ENCODE measurements at regions not wholly inside any gene's neighbourhood (a gene's known extent, or its start where the extent isn't known, plus 50 kb on each side); places are given as distances from the start of the nearest gene placed in this dataset.
"Not testable (repeated sequence)": the region's sequence is repeated elsewhere in the genome, so short reads cannot be mapped to it uniquely, and the experiment has no call there.

- no peak for DNase-seq
Observed at GRCh38 chr10:78212060-78212785, 178.6 kb downstream of the RPS24 start.

GRCh38 chr10:78212786-78213175, 179.1 kb downstream of the RPS24 start:
- DNase-seq, result no peak

GRCh38 chr10:78214955-78215354, 181.3 kb downstream of the RPS24 start:
- no peak for DNase-seq

- DNase-seq, result no peak
Observed at GRCh38 chr10:78215645-78216044, 182.0 kb downstream of the RPS24 start.

- DNase-seq, result no peak
Observed at GRCh38 chr10:78217336-78217735, 183.7 kb downstream of the RPS24 start.

- no peak for DNase-seq
Observed at GRCh38 chr10:78218798-78219490, 185.3 kb downstream of the RPS24 start.

- DNase-seq, result not testable (repeated sequence)
Observed at GRCh38 chr10:78219568-78219967, 185.9 kb downstream of the RPS24 start.

GRCh38 chr10:78220781-78221180, 187.1 kb downstream of the RPS24 start:
- DNase-seq, result no peak

- DNase-seq, result no peak
Observed at GRCh38 chr10:78222096-78222790, 188.6 kb downstream of the RPS24 start.

GRCh38 chr10:78223088-78223487, 189.4 kb downstream of the RPS24 start:
- DNase-seq, result no peak

GRCh38 chr10:78224602-78225001, 190.9 kb downstream of the RPS24 start:
- DNase-seq, result no peak

GRCh38 chr10:78225594-78225993, 191.9 kb downstream of the RPS24 start:
- DNase-seq, result no peak

GRCh38 chr10:78229489-78229888, 195.8 kb downstream of the RPS24 start:
- DNase-seq, result no peak

- DNase-seq, result no peak
Observed at GRCh38 chr10:78229950-78230675, 196.4 kb downstream of the RPS24 start.

- no peak for DNase-seq
Observed at GRCh38 chr10:78231327-78231726, 197.7 kb downstream of the RPS24 start.

GRCh38 chr10:78231939-78232338, 198.3 kb downstream of the RPS24 start:
- no peak for DNase-seq

- no peak for DNase-seq
Observed at GRCh38 chr10:78236416-78237015, 202.9 kb downstream of the RPS24 start.

- DNase-seq, result not testable (repeated sequence)
Observed at GRCh38 chr10:78237951-78238350, 204.3 kb downstream of the RPS24 start.

GRCh38 chr10:78247266-78247665, 213.6 kb downstream of the RPS24 start:
- DNase-seq, result no peak

GRCh38 chr10:78247821-78248220, 214.2 kb downstream of the RPS24 start:
- no peak for DNase-seq

GRCh38 chr10:78248651-78249464, 215.2 kb downstream of the RPS24 start:
- DNase-seq, result no peak

- no peak for DNase-seq
Observed at GRCh38 chr10:78249690-78250089, 216.0 kb downstream of the RPS24 start.
